ENCODE measurements at regions not wholly inside any gene's neighbourhood (a gene's known extent, or its start where the extent isn't known, plus 50 kb on each side); places are given as distances from the start of the nearest gene placed in this dataset.
"Not testable (repeated sequence)": the region's sequence is repeated elsewhere in the genome, so short reads cannot be mapped to it uniquely, and the experiment has no call there.

DNA sequence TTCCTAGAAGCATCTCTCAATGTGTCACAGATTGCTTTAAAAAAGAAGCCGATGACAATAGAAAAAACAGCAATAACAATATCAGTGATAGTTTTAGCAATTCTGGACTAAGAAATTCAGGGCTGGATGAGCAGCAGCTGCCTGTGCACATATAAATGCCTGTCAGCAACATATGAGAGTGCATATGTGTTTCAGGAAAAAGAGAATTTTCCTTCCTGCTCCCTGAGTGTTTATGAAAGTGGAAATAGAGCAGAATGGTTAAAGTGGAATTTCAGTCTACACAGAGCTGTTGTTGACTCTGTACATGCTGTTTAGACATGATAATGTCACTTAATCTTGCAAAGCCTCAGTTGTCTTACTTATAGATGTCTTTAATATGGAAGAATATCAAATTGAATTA, 164.4 kb upstream of the PCDH7 start:
- no peak overlapping the region for H3K4me2 ChIP-seq
- H4K20me1 ChIP-seq (ENCODE audit: insufficient read depth, poor library complexity, severe bottlenecking), result no peaks in the 10 kb centered on the region
- no peaks in the 10 kb centered on the region for H3K36me3 ChIP-seq (replicated peaks; ENCODE audit: insufficient read depth, low read depth)
- no peaks in the 10 kb centered on the region for H3K9me3 ChIP-seq (ENCODE audit: low read depth)
- no peaks in the 10 kb centered on the region for H3K4me1 ChIP-seq (ENCODE audit: insufficient read depth)
- H2AFZ ChIP-seq, result no peak overlapping the region
- no peaks in the 10 kb centered on the region for H3K9me2 ChIP-seq (replicated peaks; ENCODE audit: insufficient read depth)
- no peak for DNase-seq (ENCODE audit: low spot score)
- H3K27ac ChIP-seq, result no peak overlapping the region
- H3K79me2 ChIP-seq, result no peaks in the 10 kb centered on the region
- no peak overlapping the region for H3K4me3 ChIP-seq
- H3K27me3 ChIP-seq, result no peaks in the 10 kb centered on the region
- TF ChIP-seq, protein P1, sequence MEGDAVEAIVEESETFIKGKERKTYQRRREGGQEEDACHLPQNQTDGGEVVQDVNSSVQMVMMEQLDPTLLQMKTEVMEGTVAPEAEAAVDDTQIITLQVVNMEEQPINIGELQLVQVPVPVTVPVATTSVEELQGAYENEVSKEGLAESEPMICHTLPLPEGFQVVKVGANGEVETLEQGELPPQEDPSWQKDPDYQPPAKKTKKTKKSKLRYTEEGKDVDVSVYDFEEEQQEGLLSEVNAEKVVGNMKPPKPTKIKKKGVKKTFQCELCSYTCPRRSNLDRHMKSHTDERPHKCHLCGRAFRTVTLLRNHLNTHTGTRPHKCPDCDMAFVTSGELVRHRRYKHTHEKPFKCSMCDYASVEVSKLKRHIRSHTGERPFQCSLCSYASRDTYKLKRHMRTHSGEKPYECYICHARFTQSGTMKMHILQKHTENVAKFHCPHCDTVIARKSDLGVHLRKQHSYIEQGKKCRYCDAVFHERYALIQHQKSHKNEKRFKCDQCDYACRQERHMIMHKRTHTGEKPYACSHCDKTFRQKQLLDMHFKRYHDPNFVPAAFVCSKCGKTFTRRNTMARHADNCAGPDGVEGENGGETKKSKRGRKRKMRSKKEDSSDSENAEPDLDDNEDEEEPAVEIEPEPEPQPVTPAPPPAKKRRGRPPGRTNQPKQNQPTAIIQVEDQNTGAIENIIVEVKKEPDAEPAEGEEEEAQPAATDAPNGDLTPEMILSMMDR (IDR thresholded peaks at IDR 0.05; ENCODE audit: poor library complexity), result no peak
- TF ChIP-seq EZH2 (IDR thresholded peaks at IDR 0.05; ENCODE audit: borderline replicate concordance) (no peak), EZH2phosphoT487 (IDR thresholded peaks at IDR 0.05; ENCODE audit: low read depth, severe bottlenecking, unreplicated experiment) (no peak)
- WGBS (ENCODE audit: low lambda C conversion rate, missing lambda C conversion rate), result 83% methylated on average over 1 of the region's 1 CpG

DNA sequence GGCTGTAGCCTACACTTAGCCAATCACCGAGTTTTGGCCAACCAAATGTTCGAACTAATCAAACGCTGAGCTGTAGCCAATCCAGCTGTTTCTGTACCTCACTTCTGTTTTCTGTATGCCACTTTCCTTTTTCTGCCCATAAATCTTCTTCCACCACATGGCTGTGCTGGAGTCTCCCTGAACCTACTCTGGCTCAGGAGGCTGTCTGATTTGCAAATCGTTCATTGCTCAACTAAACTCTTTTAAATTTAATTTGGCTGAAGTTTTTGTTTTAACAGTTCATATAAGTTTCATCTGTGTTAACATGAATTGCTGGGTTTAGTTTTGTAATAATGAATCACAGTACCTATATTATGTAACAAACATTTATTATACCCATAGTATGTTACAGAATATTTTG, 160.7 kb upstream of the PCDH7 start:
- no peak overlapping the region for H3K4me2 ChIP-seq
- no peaks in the 10 kb centered on the region for H3K4me1 ChIP-seq (ENCODE audit: insufficient read depth)
- no peaks in the 10 kb centered on the region for H3K79me2 ChIP-seq
- no peaks in the 10 kb centered on the region for H3K27me3 ChIP-seq
- no peak for DNase-seq (ENCODE audit: low spot score)
- no peak for TF ChIP-seq EZH2phosphoT487 (IDR thresholded peaks at IDR 0.05; ENCODE audit: low read depth, severe bottlenecking, unreplicated experiment)
- TF ChIP-seq EZH2 (IDR thresholded peaks at IDR 0.05; ENCODE audit: borderline replicate concordance), result no peak
- TF ChIP-seq, protein P1 (IDR thresholded peaks at IDR 0.05; ENCODE audit: poor library complexity), result no peak
- WGBS (ENCODE audit: low lambda C conversion rate, missing lambda C conversion rate), result 85% methylated on average over 4 of the region's 4 CpGs
- H3K9me3 ChIP-seq (ENCODE audit: low read depth), result peaks cover 3% of the 10 kb centered on the region
- H2AFZ ChIP-seq, result no peak overlapping the region
- no peaks in the 10 kb centered on the region for H3K36me3 ChIP-seq (replicated peaks; ENCODE audit: insufficient read depth, low read depth)
- H3K27ac ChIP-seq, result no peak overlapping the region
- H3K9me2 ChIP-seq (replicated peaks; ENCODE audit: insufficient read depth), result no peaks in the 10 kb centered on the region
- H4K20me1 ChIP-seq (ENCODE audit: insufficient read depth, poor library complexity, severe bottlenecking), result no peaks in the 10 kb centered on the region
- no peak overlapping the region for H3K4me3 ChIP-seq

DNA sequence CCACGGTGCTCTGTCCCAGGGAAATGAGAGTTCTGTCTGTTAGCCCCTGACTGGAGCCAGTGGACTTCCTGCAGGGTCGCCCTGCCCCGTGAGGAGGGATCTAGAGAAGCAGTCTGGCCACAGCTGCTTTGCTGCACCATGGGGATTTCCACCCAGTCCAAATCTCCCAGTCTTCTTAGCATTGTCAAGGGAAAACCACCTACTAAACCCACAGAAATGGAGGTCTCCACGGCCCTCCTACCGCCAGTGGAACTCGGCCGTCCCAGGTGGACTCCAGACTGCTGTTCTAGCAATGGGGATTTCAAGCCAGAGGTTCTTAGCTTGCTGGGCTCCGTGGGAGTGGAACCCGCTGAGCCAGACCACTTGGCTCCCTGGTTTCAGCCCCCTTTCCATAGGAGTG, 133.3 kb upstream of the PCDH7 start:
- Histone ChIP-seq H3K9me3 (ENCODE audit: low read depth) (no peaks in the 10 kb centered on the region), H3K27me3 (no peaks in the 10 kb centered on the region), H3K79me2 (no peaks in the 10 kb centered on the region), H3K4me3 (no peak overlapping the region), H4K20me1 (ENCODE audit: insufficient read depth, poor library complexity, severe bottlenecking) (no peaks in the 10 kb centered on the region), H3K4me2 (no peak overlapping the region), H2AFZ (no peak overlapping the region), H3K36me3 (replicated peaks; ENCODE audit: insufficient read depth, low read depth) (no peaks in the 10 kb centered on the region), H3K4me1 (ENCODE audit: insufficient read depth) (no peaks in the 10 kb centered on the region), H3K9me2 (replicated peaks; ENCODE audit: insufficient read depth) (no peaks in the 10 kb centered on the region), H3K27ac (no peak overlapping the region)
- no peak for DNase-seq (ENCODE audit: low spot score)
- 91% methylated on average over 9 of the region's 9 CpGs for WGBS (ENCODE audit: low lambda C conversion rate, missing lambda C conversion rate)
- TF ChIP-seq EZH2phosphoT487 (IDR thresholded peaks at IDR 0.05; ENCODE audit: low read depth, severe bottlenecking, unreplicated experiment) (no peak), EZH2 (IDR thresholded peaks at IDR 0.05; ENCODE audit: borderline replicate concordance) (no peak)
- TF ChIP-seq, protein P1 (IDR thresholded peaks at IDR 0.05; ENCODE audit: poor library complexity), result no peak

DNA sequence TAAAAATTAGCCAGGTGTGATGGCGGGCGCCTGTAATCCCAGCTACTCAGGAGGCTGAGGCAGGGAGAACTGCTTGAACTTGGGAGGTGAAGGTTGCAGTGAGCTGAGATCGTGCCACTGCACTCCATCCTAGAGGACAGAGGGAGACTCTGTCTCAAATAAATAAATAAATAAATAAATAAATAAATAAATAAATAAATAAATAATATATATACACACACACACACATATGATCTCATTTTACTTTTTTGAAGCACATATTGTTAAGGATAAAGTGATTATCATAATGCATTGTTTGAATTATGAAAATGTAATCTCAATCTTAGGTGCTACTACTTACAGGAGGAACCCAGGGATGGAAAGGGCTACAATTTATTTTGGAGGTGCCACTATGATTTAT, 130.5 kb upstream of the PCDH7 start:
- not testable (repeated sequence) for H3K9me3 ChIP-seq (ENCODE audit: low read depth); H2AFZ ChIP-seq; H3K4me3 ChIP-seq; H3K27me3 ChIP-seq; H4K20me1 ChIP-seq (ENCODE audit: insufficient read depth, poor library complexity, severe bottlenecking); H3K79me2 ChIP-seq; DNase-seq (ENCODE audit: low spot score); H3K36me3 ChIP-seq (replicated peaks; ENCODE audit: insufficient read depth, low read depth); H3K4me1 ChIP-seq (ENCODE audit: insufficient read depth); H3K27ac ChIP-seq; H3K4me2 ChIP-seq; H3K9me2 ChIP-seq (replicated peaks; ENCODE audit: insufficient read depth)
- 95% methylated on average over 3 of the region's 3 CpGs for WGBS (ENCODE audit: low lambda C conversion rate, missing lambda C conversion rate)

Measured in hepatocyte (in vitro differentiated cells).